Endothelial cell of umbilical vein (primary cell): ENCODE measurements at regions not wholly inside any gene's neighbourhood (a gene's known extent, or its start where the extent isn't known, plus 50 kb on each side); places are given as distances from the start of the nearest gene placed in this dataset.

Experiments
- BruUV-seq: library from RNA; stranded (reverse); fragments of 400-500 nt; replicated peaks from 2 replicates; lab custom pipeline; 2021; lab: Mats Ljungman, UMichigan
- CTCF ChIA-PET: fragments of 300-600, 350-600 bp; sonication (Branson Sonifier 250); formaldehyde crosslinking; loops from one replicate; lab custom pipeline; 2021; ENCODE audit warnings: antibody characterized with exemption, inconsistent platforms; lab: Charles Lee
- POLR2A ChIA-PET: fragments of 300-600, 350-600 bp; sonication (Branson Sonifier 250); formaldehyde crosslinking; loops from one replicate; lab custom pipeline; 2021; ENCODE audit warnings: antibody characterized with exemption, inconsistent platforms; lab: Charles Lee
- DNase-seq: peaks from one replicate; pipeline ENCODE4 v3.0.0-alpha.2; 2011; ENCODE audit warnings: low read depth, low spot score
- FAIRE-seq: peaks from 2 replicates; lab custom pipeline; 2011; peaks lifted over from hg19 to GRCh38; lab: Jason Lieb, UNC
- H2AFZ ChIP-seq: 2 replicates; pipeline ENCODE4 v1.6.0; 2012; ENCODE audit warnings: low read depth, low read length, control low read depth, inconsistent platforms
- H3K27ac ChIP-seq: 2 replicates; pipeline ENCODE4 v1.5.1; 2011; ENCODE audit warnings: low read depth, mild to moderate bottlenecking, control low read depth, low read length, moderate library complexity; ENCODE audit not compliant: insufficient read depth
- H3K27me3 ChIP-seq, 2 experiments: 2 replicates each; pipeline versions ENCODE4 v1.6.0 to v1.6.1; 2011; ENCODE audit warnings: low read length in 2 of 2, mixed read lengths in 1 of 2; ENCODE audit not compliant: control insufficient read depth in 2 of 2, insufficient read depth in 2 of 2
- H3K36me3 ChIP-seq, 2 experiments: 2 replicates in 1 of 2; 3 replicates in 1 of 2; pipeline ENCODE4 v1.5.1; 2011; ENCODE audit warnings: low read length in 2 of 2, mild to moderate bottlenecking in 1 of 2, moderate library complexity in 1 of 2; ENCODE audit not compliant: control insufficient read depth in 2 of 2, insufficient read depth in 2 of 2; ENCODE audit errors: extremely low read depth in 1 of 2
- H3K4me1 ChIP-seq: 3 replicates; pipeline ENCODE4 v1.5.1; 2011; ENCODE audit warnings: mild to moderate bottlenecking, low read length; ENCODE audit not compliant: control insufficient read depth, insufficient read depth; ENCODE audit errors: extremely low read depth
- H3K4me2 ChIP-seq: 2 replicates; pipeline ENCODE4 v1.6.1; 2011; ENCODE audit warnings: low read length, control low read depth, mixed read lengths; ENCODE audit not compliant: insufficient read depth
- H3K4me3 ChIP-seq, 3 experiments: fragments of 200-600 bp in 1 of 3; sonication (generic), shearing (Covaris generic) in 1 of 3; replicated peaks in 1 of 3; 2 replicates each; pipeline ENCODE4 v1.5.1; 2011 to 2016; ENCODE audit warnings: control low read depth in 3 of 3, low read length in 3 of 3, mild to moderate bottlenecking in 2 of 3, inconsistent platforms in 1 of 3, low read depth in 1 of 3, moderate library complexity in 1 of 3; ENCODE audit not compliant: insufficient read depth in 1 of 3
- H3K79me2 ChIP-seq: 2 replicates; pipeline ENCODE4 v1.6.0; 2012; ENCODE audit warnings: low read length, inconsistent platforms; ENCODE audit not compliant: control insufficient read depth, insufficient read depth
- H3K9ac ChIP-seq: replicated peaks from 2 replicates; pipeline ENCODE3; 2011; ENCODE audit warnings: low read length, control low read depth; ENCODE audit not compliant: insufficient read depth; ENCODE audit errors: extremely low read depth
- H3K9me1 ChIP-seq: replicated peaks from 3 replicates; pipeline ENCODE4 v1.6.0; 2011; ENCODE audit warnings: mild to moderate bottlenecking, low read length; ENCODE audit not compliant: control insufficient read depth, insufficient read depth; ENCODE audit errors: extremely low read depth
- H3K9me3 ChIP-seq: replicated peaks from 2 replicates; pipeline ENCODE4 v1.5.1; 2012; ENCODE audit warnings: low read length, inconsistent platforms; ENCODE audit not compliant: control insufficient read depth, insufficient read depth
- H4K20me1 ChIP-seq: replicated peaks from 2 replicates; pipeline ENCODE3; 2011; ENCODE audit warnings: mild to moderate bottlenecking, low read length; ENCODE audit not compliant: control insufficient read depth, insufficient read depth; ENCODE audit errors: extremely low read depth
- CTCF ChIP-seq, 2 donors: IDR thresholded peaks; 1 replicate in 1 of 2; 2 replicates in 1 of 2; pipeline ENCODE4 v1.5.1; 2011; ENCODE audit warnings: low read length in 2 of 2, mild to moderate bottlenecking in 2 of 2, moderate library complexity in 2 of 2, control low read depth in 1 of 2, inconsistent platforms in 1 of 2, low read depth in 1 of 2; ENCODE audit not compliant: insufficient read depth in 1 of 2; ENCODE audit errors: extremely low read depth in 1 of 2
- EZH2 ChIP-seq: IDR thresholded peaks from 2 replicates; pipeline ENCODE4 v1.6.1; 2012; ENCODE audit warnings: borderline replicate concordance, low read depth, mild to moderate bottlenecking, moderate library complexity, low read length, inconsistent platforms; ENCODE audit not compliant: severe bottlenecking
- FOS ChIP-seq: IDR thresholded peaks from 2 replicates; pipeline ENCODE4 v1.6.1; 2011; ENCODE audit warnings: mild to moderate bottlenecking, low read length, moderate library complexity, borderline replicate concordance; ENCODE audit not compliant: insufficient read depth
- GATA2 ChIP-seq: IDR thresholded peaks from 2 replicates; pipeline ENCODE4 v1.7.0; 2011; ENCODE audit warnings: low read depth, mild to moderate bottlenecking, moderate library complexity, mixed read lengths, low read length; ENCODE audit not compliant: insufficient read length, insufficient read depth
- MAX ChIP-seq: IDR thresholded peaks from 2 replicates; pipeline ENCODE4 v1.6.1; 2011; ENCODE audit not compliant: insufficient read depth, insufficient read length
- MYC ChIP-seq: IDR thresholded peaks from one replicate; pipeline ENCODE4 v1.6.1; 2011; ENCODE audit warnings: mild to moderate bottlenecking, low read depth, low read length
- POLR2A ChIP-seq: IDR thresholded peaks from 2 replicates; pipeline ENCODE4 v1.6.1; 2012; ENCODE audit warnings: low read depth, mild to moderate bottlenecking, control low read depth, low read length
- POLR2AphosphoS5 ChIP-seq: IDR thresholded peaks from 2 replicates; pipeline ENCODE4 v1.6.1; 2012; ENCODE audit warnings: low read depth, mild to moderate bottlenecking, control low read depth, low read length, moderate library complexity; ENCODE audit not compliant: insufficient read depth
- dilution Hi-C: fragments of 300-500 bp; cut with MboI; formaldehyde crosslinking; loops from one replicate; pipeline ENCODE4 v1.15.0; 2019; ENCODE audit warnings: low sequenced_read_pairs; ENCODE audit not compliant: extremely low pct_ligation_motif_present
- intact Hi-C: fragments of 100-400 bp; cut with micrococcal nuclease; formaldehyde crosslinking; loops from one replicate; pipeline ENCODE4 v1.10.0; 2022

- H2AFZ ChIP-seq: no peak overlapping the region
- intact Hi-C loops: no loop called here
- dilution Hi-C loops: no loop called here
Observed at GRCh38 chr10:120180160-120180559, 276.9 kb upstream of the PLPP4 start.

More at GRCh38 chr10:120180160-120180559, 276.9 kb upstream of the PLPP4 start:
- no peak overlapping the region for H3K4me3 ChIP-seq
- BruUV-seq: no TSS peak
- POLR2A ChIA-PET: no interaction called here
- CTCF ChIA-PET: interaction anchor here (1.9 kb wide), 1 partner anchor 8 kb away, joined by 6 read pairs; no protein-coding TSS in a partner anchor
- no peaks in the 10 kb centered on the region for H3K4me1 ChIP-seq
- TF ChIP-seq GATA2: no peak
- TF ChIP-seq FOS: no peak
- TF ChIP-seq CTCF (IDR thresholded peaks at IDR 0.05; ENCODE audit: extremely low read depth in 1 of 2, insufficient read depth in 1 of 2, low read depth in 1 of 2, low read length in 2 of 2): no peak
- no peak for TF ChIP-seq EZH2
- no peak for TF ChIP-seq MAX
- no peak for TF ChIP-seq POLR2AphosphoS5
- no peak for TF ChIP-seq MYC
- TF ChIP-seq POLR2A: no peak
- no peak overlapping the region for H3K9ac ChIP-seq
- H3K27ac ChIP-seq: no peak overlapping the region
- H3K27me3 ChIP-seq: no peaks in the 10 kb centered on the region
- H3K79me2 ChIP-seq: no peaks in the 10 kb centered on the region
- no peaks in the 10 kb centered on the region for H4K20me1 ChIP-seq
- DNase-seq: no peak
- H3K36me3 ChIP-seq: no peaks in the 10 kb centered on the region
- no peaks in the 10 kb centered on the region for H3K9me3 ChIP-seq
- no peaks in the 10 kb centered on the region for H3K9me1 ChIP-seq
- H3K4me2 ChIP-seq: no peak overlapping the region
- no peak for FAIRE-seq
